IMR-90 (cell line): ENCODE measurements at regions not wholly inside any gene's neighbourhood (a gene's known extent, or its start where the extent isn't known, plus 50 kb on each side); places are given as distances from the start of the nearest gene placed in this dataset.

Experiments
- ATAC-seq: fragments of 200-7000 bp; cut with Tn5 transposase; 2 replicates; pipeline ENCODE4 v1.9.1; 2020; ENCODE audit warnings: low read depth, mild to moderate bottlenecking, moderate library complexity
- BruUV-seq: library from RNA; stranded (reverse); fragments of 400-500 nt; replicated peaks from 2 replicates; lab custom pipeline; 2021; lab: Mats Ljungman, UMichigan
- CTCF ChIA-PET: fragments of 300-600 bp; formaldehyde crosslinking; extraction: SDS; loops from one replicate; lab custom pipeline; 2021; ENCODE audit warnings: antibody characterized with exemption; lab: Yijun Ruan, JAX
- POLR2A ChIA-PET: fragments of 300-600 bp; sonication (Branson Sonifier 250); formaldehyde crosslinking; loops from one replicate; lab custom pipeline; 2022; ENCODE audit warnings: antibody characterized with exemption; ENCODE audit not compliant: unreplicated experiment; lab: Charles Lee
- DNase-seq: peaks from one replicate; pipeline ENCODE4 v3.0.0; 2013
- H2AFZ ChIP-seq: replicated peaks from 2 replicates; pipeline ENCODE3; 2013; ENCODE audit warnings: low read length, mild to moderate bottlenecking; ENCODE audit not compliant: poor library complexity
- H2AK5ac ChIP-seq: 2 replicates; pipeline ENCODE4 v1.6.1; 2013; ENCODE audit warnings: low read depth, low read length, inconsistent platforms
- H2AK9ac ChIP-seq: replicated peaks from 2 replicates; pipeline ENCODE3; 2013; ENCODE audit warnings: mild to moderate bottlenecking, low read depth, low read length, moderate library complexity; ENCODE audit not compliant: poor library complexity
- H2BK120ac ChIP-seq: 2 replicates; pipeline ENCODE4 v1.6.1; 2013; ENCODE audit warnings: low read depth, low read length, inconsistent platforms
- H2BK15ac ChIP-seq: 3 replicates; pipeline ENCODE4 v1.6.1; 2013; ENCODE audit warnings: low read depth, low read length, inconsistent platforms
- H2BK20ac ChIP-seq: 2 replicates; pipeline ENCODE4 v1.6.1; 2013; ENCODE audit warnings: low read depth, mild to moderate bottlenecking, inconsistent platforms, low read length, moderate library complexity
- H2BK5ac ChIP-seq: 2 replicates; pipeline ENCODE4 v1.6.1; 2013; ENCODE audit warnings: mild to moderate bottlenecking, low read depth, low read length, inconsistent platforms; ENCODE audit not compliant: poor library complexity, severe bottlenecking
- H3K14ac ChIP-seq: replicated peaks from 2 replicates; pipeline ENCODE4 v1.6.1; 2013; ENCODE audit warnings: low read depth, low read length, inconsistent platforms
- H3K18ac ChIP-seq: 2 replicates; pipeline ENCODE4 v1.6.1; 2013; ENCODE audit warnings: low read depth, low read length, control low read depth
- H3K23ac ChIP-seq: 2 replicates; pipeline ENCODE4 v1.6.1; 2013; ENCODE audit warnings: low read depth, low read length, inconsistent platforms
- H3K27ac ChIP-seq: 2 replicates; pipeline ENCODE4 v1.5.1; 2013; ENCODE audit warnings: mild to moderate bottlenecking, control low read depth, low read length; ENCODE audit not compliant: insufficient read depth
- H3K27me3 ChIP-seq: 2 replicates; pipeline ENCODE4 v1.6.1; 2013; ENCODE audit warnings: low read length; ENCODE audit not compliant: control insufficient read depth, insufficient read depth
- H3K36me3 ChIP-seq: 2 replicates; pipeline ENCODE4 v1.6.1; 2013; ENCODE audit warnings: low read length, mixed read lengths; ENCODE audit not compliant: control insufficient read depth, insufficient read depth
- H3K4ac ChIP-seq: 2 replicates; pipeline ENCODE4 v1.6.1; 2013; ENCODE audit warnings: low read depth, low read length, inconsistent platforms
- H3K4me1 ChIP-seq: 2 replicates; pipeline ENCODE4 v1.6.1; 2013; ENCODE audit warnings: low read length, mixed read lengths; ENCODE audit not compliant: control insufficient read depth, insufficient read depth
- H3K4me2 ChIP-seq: 2 replicates; pipeline ENCODE4 v1.6.1; 2013; ENCODE audit warnings: low read depth, mild to moderate bottlenecking, control low read depth, low read length, moderate library complexity
- H3K4me3 ChIP-seq: 2 replicates; pipeline ENCODE4 v1.5.1; 2013; ENCODE audit warnings: low read depth, mild to moderate bottlenecking, control low read depth, low read length, moderate library complexity; ENCODE audit not compliant: insufficient read depth
- H3K56ac ChIP-seq: 2 replicates; pipeline ENCODE4 v1.6.1; 2013; ENCODE audit warnings: low read length, inconsistent platforms; ENCODE audit not compliant: insufficient read depth; ENCODE audit errors: extremely low read depth
- H3K79me1 ChIP-seq, 2 experiments: 2 replicates each; pipeline ENCODE4 v1.6.1; 2013; ENCODE audit warnings: low read length in 2 of 2, inconsistent platforms in 1 of 2, low read depth in 1 of 2
- H3K9ac ChIP-seq: 2 replicates; pipeline ENCODE4 v1.6.1; 2013; ENCODE audit warnings: low read depth, low read length, control low read depth
- H3K9me1 ChIP-seq: 2 replicates; pipeline ENCODE4 v1.6.1; 2013; ENCODE audit warnings: low read length, inconsistent platforms; ENCODE audit not compliant: insufficient read depth
- H3K9me3 ChIP-seq: 2 replicates; pipeline ENCODE4 v1.6.1; 2013; ENCODE audit warnings: low read length; ENCODE audit not compliant: control insufficient read depth, insufficient read depth
- H4K20me1 ChIP-seq: 2 replicates; pipeline ENCODE4 v1.6.1; 2013; ENCODE audit warnings: low read length, inconsistent platforms; ENCODE audit not compliant: insufficient read depth
- H4K5ac ChIP-seq: 2 replicates; pipeline ENCODE4 v1.6.1; 2013; ENCODE audit warnings: mild to moderate bottlenecking, low read depth, low read length, control low read depth
- H4K8ac ChIP-seq, 2 experiments: 2 replicates each; pipeline ENCODE4 v1.6.1; 2013; ENCODE audit warnings: low read depth in 2 of 2, low read length in 2 of 2, control low read depth in 1 of 2, inconsistent platforms in 1 of 2
- H4K91ac ChIP-seq: 2 replicates; pipeline ENCODE4 v1.6.1; 2013; ENCODE audit warnings: low read depth, low read length, inconsistent platforms; ENCODE audit not compliant: insufficient read depth
- ELK1 ChIP-seq: fragments of 150-350 bp; IDR thresholded peaks from 2 replicates; pipeline ENCODE4 v1.6.1; 2016; ENCODE audit warnings: low read depth, mild to moderate bottlenecking, low read length, moderate library complexity, borderline replicate concordance
- MAFK ChIP-seq: IDR thresholded peaks from 2 replicates; pipeline ENCODE4 v1.6.1; 2012; ENCODE audit warnings: low read depth, low read length, improper control_type of control experiment
- MAZ ChIP-seq: IDR thresholded peaks from 2 replicates; pipeline ENCODE4 v1.6.1; 2012; ENCODE audit warnings: low read depth, mild to moderate bottlenecking, low read length, improper control_type of control experiment, moderate library complexity, borderline replicate concordance
- NFE2L2 ChIP-seq: fragments of 150-350 bp; IDR thresholded peaks from 2 replicates; pipeline ENCODE4 v1.6.1; 2016; ENCODE audit warnings: low read depth, mild to moderate bottlenecking, low read length
- RAD21 ChIP-seq: IDR thresholded peaks from 2 replicates; pipeline ENCODE4 v1.6.1; 2012; ENCODE audit warnings: low read length, improper control_type of control experiment
- RCOR1 ChIP-seq: IDR thresholded peaks from 2 replicates; pipeline ENCODE4 v1.6.1; 2012; ENCODE audit warnings: mild to moderate bottlenecking, low read length, improper control_type of control experiment; ENCODE audit not compliant: insufficient replicate concordance
- RFX5 ChIP-seq: IDR thresholded peaks from 2 replicates; pipeline ENCODE4 v1.8.0; 2012; ENCODE audit warnings: low read depth, mild to moderate bottlenecking, low read length, moderate library complexity
- SMC3 ChIP-seq: fragments of 150-350 bp; IDR thresholded peaks from 2 replicates; pipeline ENCODE4 v1.6.1; 2016; ENCODE audit warnings: low read depth, mild to moderate bottlenecking, antibody characterized with exemption, low read length, moderate library complexity
- USF2 ChIP-seq: fragments of 150-350 bp; IDR thresholded peaks from 2 replicates; pipeline ENCODE4 v1.6.1; 2017; ENCODE audit warnings: mild to moderate bottlenecking, antibody characterized with exemption, low read length, low read depth
- WGBS, 2 experiments: methylation state at CpG; one replicate each; pipeline versions ENCODE4 v1.1.5 to v1.1.7; 2013; ENCODE audit warnings: missing lambda C conversion rate in 2 of 2; ENCODE audit not compliant: insufficient read length in 1 of 2; ENCODE audit errors: extremely low coverage in 2 of 2; 5-methylcytosine and 5-hydroxymethylcytosine counted together
- dilution Hi-C: fragments of 300-500 bp; cut with HindIII; formaldehyde crosslinking; loops from one replicate; pipeline ENCODE4 v1.14.3; 2018; ENCODE audit warnings: low sequenced_read_pairs; ENCODE audit not compliant: unreplicated experiment
- in situ Hi-C: fragments of 300-500 bp; cut with MboI; formaldehyde crosslinking; loops from 3 replicates; pipeline ENCODE4 v1.14.3; 2019; ENCODE audit warnings: low sequenced_read_pairs, inconsistent platforms, mixed read lengths
- intact Hi-C: fragments of 100-400 bp; cut with micrococcal nuclease; formaldehyde crosslinking; loops from 2 replicates; pipeline ENCODE4 v1.10.0; 2022

GRCh38 chr3:116974702-116975101 is 265.1 kb downstream of the TUSC7 start:
- in situ Hi-C loops (no loop called here), intact Hi-C loops (no loop called here), dilution Hi-C loops (no loop called here)
- Histone ChIP-seq H3K4me2 (no peak overlapping the region), H4K20me1 (no peaks in the 10 kb centered on the region), H2AFZ (no peak overlapping the region), H3K27me3 (no peaks in the 10 kb centered on the region), H2BK5ac (no peak overlapping the region), H3K56ac (no peak overlapping the region), H2BK15ac (no peak overlapping the region), H2AK5ac (no peak overlapping the region), H3K79me1 (no peaks in the 10 kb centered on the region), H3K27ac (no peak overlapping the region), H4K8ac (no peak overlapping the region), H3K18ac (no peak overlapping the region), H3K36me3 (no peaks in the 10 kb centered on the region), H4K91ac (no peak overlapping the region), H3K9me1 (no peaks in the 10 kb centered on the region), H3K9ac (no peak overlapping the region), H2BK20ac (no peak overlapping the region), H3K23ac (no peak overlapping the region), H3K4me1 (no peaks in the 10 kb centered on the region), H3K14ac (no peak overlapping the region), H2BK120ac (no peak overlapping the region), H4K5ac (no peak overlapping the region), H3K9me3 (no peaks in the 10 kb centered on the region), H2AK9ac (no peak overlapping the region), H3K4me3 (no peak overlapping the region), H3K4ac (no peak overlapping the region)
- BruUV-seq = no TSS peak
- CTCF ChIA-PET = no interaction called here
- POLR2A ChIA-PET = no interaction called here
- WGBS, 2 experiments = no CpG with 5 or more reads among the region's 1 CpG
- ATAC-seq (no peak), DNase-seq (no peak)
- no peak for TF ChIP-seq MAFK
- TF ChIP-seq ELK1 = no peak
- no peak for TF ChIP-seq USF2
- TF ChIP-seq NFE2L2 = no peak
- TF ChIP-seq RCOR1 = no peak
- no peak for TF ChIP-seq RAD21
- TF ChIP-seq RFX5 = no peak
- no peak for TF ChIP-seq MAZ
- no peak for TF ChIP-seq SMC3
